Activated naive CD4-positive, alpha-beta T cell (primary cell): ENCODE measurements at regions not wholly inside any gene's neighbourhood (a gene's known extent, or its start where the extent isn't known, plus 50 kb on each side); places are given as distances from the start of the nearest gene placed in this dataset.

Experiments
- DNase-seq, 4 experiments: peaks; one replicate each; lab custom pipeline; 2025; lab: John Stamatoyannopoulos, UW

- DNase-seq: no peak
Observed at GRCh38 chr6:156725712-156726111, 51.5 kb upstream of the ARID1B start.

DNA sequence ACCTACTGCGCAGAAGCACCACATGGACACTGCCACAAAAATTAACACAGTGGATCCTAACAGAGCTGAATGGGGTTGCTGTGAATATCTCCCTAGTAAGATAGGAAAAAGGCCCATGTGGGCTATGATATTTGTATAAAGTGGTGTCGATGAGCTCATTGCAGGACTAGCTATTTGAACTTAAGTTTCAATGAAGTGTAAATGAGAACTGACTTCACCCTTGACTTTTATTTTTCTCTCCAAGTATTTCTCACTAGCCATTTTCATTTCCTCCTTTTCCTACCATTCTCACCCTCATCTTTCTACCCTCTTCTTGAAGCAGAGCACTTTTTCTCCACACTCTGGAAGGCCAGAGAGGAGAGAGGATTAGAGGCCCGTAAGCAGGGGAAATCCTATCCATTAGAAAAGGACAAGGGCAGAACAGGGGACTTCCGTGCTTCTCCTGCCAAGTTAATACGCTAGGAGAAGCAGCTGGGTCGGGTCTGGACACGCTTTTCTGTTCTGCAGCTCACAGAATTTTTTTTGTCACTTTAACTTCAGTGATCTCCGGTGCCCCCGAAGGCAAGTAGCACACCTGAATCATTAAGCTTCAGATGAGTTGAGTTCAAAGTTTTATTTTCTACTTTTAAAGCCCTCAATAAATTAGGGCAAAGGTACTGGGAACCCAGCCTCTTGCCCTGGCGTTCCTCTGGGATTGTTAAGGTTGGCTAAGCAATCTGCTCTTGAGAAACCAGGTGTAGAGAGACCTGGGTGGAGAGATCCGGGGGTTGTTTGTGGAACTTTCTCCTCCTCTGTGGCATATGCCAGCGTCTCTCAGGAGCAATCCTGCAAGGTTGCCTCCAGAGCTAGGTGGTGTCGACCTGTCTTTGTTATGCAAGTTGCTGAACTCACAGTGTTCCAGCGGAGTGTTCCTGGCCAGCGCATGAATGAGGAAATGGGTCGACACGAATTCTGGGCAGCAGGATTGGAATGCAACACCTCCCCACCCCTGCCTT is 56.2 kb upstream of the ARID1B start:
- no peak for DNase-seq

- DNase-seq: peak; percentile 9 to 62 (median 35)
Observed at GRCh38 chr6:156719720-156720563, 57.2 kb upstream of the ARID1B start.

- no peak for DNase-seq
Observed at GRCh38 chr6:156719395-156719719, 57.8 kb upstream of the ARID1B start.

- no peak for DNase-seq
Observed at GRCh38 chr6:156718647-156719394, 58.4 kb upstream of the ARID1B start.

DNA sequence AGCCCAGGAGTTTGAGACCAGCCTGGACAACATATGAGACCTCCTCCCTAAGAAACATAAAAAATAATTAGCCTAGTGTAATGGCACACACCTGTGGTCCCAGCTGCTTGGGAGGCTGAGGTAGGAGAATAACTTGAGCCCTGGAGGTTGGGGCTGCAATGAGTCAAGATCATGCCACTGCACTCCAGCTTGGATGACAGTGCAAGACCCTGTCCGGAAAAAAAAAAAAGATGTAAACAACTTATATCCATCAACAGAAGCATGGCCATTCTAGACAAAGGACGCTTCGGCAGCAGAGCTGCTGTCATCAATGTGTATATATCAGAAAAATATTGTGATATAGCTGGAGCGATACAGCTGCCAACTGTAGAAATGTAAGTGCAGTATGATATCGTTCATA is 59.6 kb upstream of the ARID1B start:
- DNase-seq: no peak

DNA sequence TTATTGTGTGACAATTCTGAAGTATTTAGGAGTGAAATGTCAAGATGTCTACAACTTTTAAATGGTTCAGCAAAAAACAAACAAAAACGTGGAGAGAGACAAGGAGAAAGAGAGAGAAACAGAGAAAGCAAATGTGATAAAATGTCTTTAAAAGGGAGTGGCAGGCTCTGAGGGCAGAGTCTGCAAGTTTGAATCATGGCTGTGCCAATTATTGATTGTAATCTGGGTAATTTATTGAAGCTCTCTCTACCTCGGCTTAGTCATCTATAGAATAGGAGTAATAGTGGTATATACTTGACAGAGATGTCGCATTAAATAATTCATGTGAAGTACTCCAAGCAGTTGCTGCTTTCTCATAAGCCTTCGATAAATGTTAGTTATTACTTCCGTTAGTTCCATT is 61.3 kb upstream of the ARID1B start:
- no peak for DNase-seq

GRCh38 chr6:156713548-156713947 is 63.6 kb upstream of the ARID1B start:
- no peak for DNase-seq

- DNase-seq: no peak
Observed at GRCh38 chr6:156710479-156710878, 66.7 kb upstream of the ARID1B start.

- DNase-seq: no peak
Observed at GRCh38 chr6:156707818-156708217, 69.4 kb upstream of the ARID1B start.

DNA sequence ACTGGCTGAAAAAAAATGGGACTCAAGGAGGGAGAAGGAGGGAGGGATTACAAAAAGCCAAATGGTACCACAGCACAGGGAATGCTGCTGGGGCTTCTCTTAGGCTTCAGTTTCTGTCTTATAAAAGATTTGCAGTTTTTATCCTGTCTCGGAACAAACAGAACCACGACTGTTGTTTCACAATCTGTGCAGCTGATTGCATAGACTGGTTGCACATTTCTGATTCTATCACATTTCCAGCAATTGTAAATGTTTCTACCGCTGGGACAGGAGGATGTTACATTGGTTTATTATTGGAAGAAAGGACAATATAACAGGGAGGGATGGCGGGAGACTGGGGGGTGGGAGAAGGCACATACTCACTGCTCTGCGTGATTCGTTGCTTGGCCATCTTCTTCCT is 73.5 kb upstream of the ARID1B start:
- DNase-seq: no peak

GRCh38 chr6:156701966-156702365 is 75.2 kb upstream of the ARID1B start:
- no peak for DNase-seq

- no peak for DNase-seq
Observed at GRCh38 chr6:156700440-156701057, 76.6 kb upstream of the ARID1B start.

- no peak for DNase-seq
Observed at GRCh38 chr6:156699935-156700334, 77.2 kb upstream of the ARID1B start.

GRCh38 chr6:156699017-156699421 is 78.2 kb upstream of the ARID1B start:
- DNase-seq: no peak

DNA sequence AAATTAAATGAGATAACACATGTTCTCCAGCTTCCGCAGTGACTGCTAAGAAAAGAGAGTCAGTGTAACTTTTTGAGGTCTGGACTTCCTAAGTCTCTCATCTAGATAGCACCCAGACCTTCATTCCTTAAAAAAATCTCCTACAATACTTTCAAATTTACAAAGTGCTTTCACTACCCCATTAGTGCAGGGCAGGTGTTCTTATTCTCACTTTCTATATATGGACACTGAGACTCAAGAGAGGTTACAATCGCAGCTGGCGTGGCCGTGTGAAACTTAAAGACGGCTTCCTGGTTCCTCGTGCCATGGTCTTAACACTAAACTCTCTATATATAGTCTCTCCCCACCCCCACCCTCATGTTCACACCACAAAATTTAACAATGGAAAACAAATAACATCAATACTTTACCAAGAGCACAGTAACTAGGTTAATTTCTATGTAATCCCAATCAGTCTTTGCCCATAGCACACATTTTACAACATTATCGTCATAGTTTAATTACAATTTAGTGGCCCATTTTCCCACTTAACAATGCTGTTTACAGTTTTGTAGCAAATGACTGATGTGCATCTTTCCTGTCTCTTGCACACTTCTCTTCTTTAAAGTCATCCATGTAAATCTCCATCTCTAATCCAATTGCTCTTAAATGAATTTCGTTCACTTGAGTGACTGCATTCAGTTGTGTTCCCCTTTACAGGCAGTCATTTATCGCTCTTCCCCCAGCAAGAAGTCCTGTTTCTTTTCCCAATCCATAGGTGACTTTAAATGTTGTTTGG is 78.8 kb upstream of the ARID1B start:
- no peak for DNase-seq

DNA sequence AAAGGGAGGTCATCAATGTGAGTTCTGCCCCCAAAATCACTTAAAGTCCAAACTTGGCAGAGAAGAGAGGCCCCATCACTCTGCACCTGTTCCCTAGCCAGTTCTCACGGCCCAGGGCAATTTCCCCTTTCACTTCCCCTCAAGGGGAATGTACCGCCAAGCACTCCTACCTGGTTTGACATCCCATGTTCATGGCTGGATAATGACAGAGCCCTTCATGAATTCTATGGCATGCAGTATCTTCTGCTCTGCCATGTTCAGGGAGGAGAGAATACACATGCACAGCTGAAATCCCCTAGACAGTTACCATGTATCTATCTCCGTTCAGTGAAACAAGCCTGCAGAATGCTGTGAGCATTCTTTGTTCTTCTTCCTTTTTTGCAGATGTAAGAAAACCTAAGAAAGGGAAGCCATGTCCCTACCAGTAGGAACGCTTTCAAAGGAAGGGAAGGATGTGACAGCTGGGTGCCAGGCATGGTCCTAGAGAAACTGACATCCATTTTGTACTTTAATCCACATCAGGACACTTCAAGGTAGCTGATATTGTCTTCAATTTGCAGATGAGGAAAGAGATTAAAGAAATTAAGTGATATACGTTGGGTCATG is 79.8 kb upstream of the ARID1B start:
- no peak for DNase-seq

- DNase-seq: no peak
Observed at GRCh38 chr6:156695742-156696141, 81.4 kb upstream of the ARID1B start.

GRCh38 chr6:156694679-156695078 is 82.5 kb upstream of the ARID1B start:
- no peak for DNase-seq

GRCh38 chr6:156691018-156691417 is 86.2 kb upstream of the ARID1B start:
- DNase-seq: no peak

DNA sequence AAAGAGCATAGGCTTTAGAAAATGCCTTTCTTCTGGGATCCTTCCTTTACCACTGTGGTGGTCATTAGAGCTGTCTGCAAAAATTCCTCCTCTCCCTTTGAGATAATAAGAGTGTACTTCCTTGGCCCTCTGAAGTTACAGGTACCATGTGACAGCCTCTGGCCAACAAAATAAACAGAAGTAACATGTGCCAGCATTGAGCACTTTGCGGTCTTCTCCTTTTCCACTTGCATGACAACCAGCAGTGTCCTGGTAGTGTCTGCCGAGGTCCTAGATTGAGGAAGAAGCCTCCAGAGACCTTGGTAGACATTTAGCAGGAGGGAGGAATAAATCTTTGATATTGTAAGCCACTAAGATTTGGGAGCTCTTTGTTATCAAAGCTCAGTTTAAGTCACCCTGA is 87.5 kb upstream of the ARID1B start:
- no peak for DNase-seq
